ENCODE measurements at regions not wholly inside any gene's neighbourhood (a gene's known extent, or its start where the extent isn't known, plus 50 kb on each side); places are given as distances from the start of the nearest gene placed in this dataset.

- DNase-seq (ENCODE audit: low read depth) = peak; percentile 48
Measured at GRCh38 chr2:41791523-41791922, 256.3 kb upstream of the PKDCC start.

GRCh38 chr2:41803361-41803760, 244.5 kb upstream of the PKDCC start:
- no peak overlapping the region for H3K4me3 ChIP-seq (ENCODE audit: control insufficient read depth, low read depth, low read length)
- no peak for TF ChIP-seq CTCF (conservative IDR thresholded peaks at IDR 0.05; ENCODE audit: control insufficient read depth, insufficient read depth, low read depth, low read length)
- no peak for DNase-seq (ENCODE audit: low read depth)

More at GRCh38 chr2:41791523-41791922, 256.3 kb upstream of the PKDCC start:
- no peak overlapping the region for H3K4me3 ChIP-seq (ENCODE audit: control insufficient read depth, low read depth, low read length)
- TF ChIP-seq CTCF (conservative IDR thresholded peaks at IDR 0.05; ENCODE audit: control insufficient read depth, insufficient read depth, low read depth, low read length) = no peak

GRCh38 chr2:41806286-41806685, 241.5 kb upstream of the PKDCC start:
- no peak for TF ChIP-seq CTCF (conservative IDR thresholded peaks at IDR 0.05; ENCODE audit: control insufficient read depth, insufficient read depth, low read depth, low read length)
- no peak overlapping the region for H3K4me3 ChIP-seq (ENCODE audit: control insufficient read depth, low read depth, low read length)
- no peak for DNase-seq (ENCODE audit: low read depth)

DNA sequence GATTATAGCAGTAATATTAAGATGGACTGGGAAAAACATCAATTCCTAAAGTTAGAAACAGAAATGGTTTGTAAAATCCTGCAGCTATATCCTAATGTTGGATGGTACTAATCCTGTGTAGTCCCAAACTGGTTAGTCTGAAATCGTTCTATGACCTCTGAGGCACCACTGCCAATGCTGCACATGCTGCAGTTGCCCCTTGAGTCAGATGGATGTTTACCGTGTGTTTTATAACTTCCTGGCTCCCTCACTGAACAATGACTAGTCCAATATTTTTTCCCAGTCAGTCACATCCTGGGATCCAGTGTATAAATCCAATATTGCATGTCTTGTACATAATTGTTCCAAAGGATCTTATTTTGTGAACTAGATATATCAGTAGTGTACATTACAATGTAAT, 226.7 kb upstream of the PKDCC start:
- H3K4me3 ChIP-seq (ENCODE audit: control insufficient read depth, low read depth, low read length) = no peak overlapping the region
- no peak for TF ChIP-seq CTCF (conservative IDR thresholded peaks at IDR 0.05; ENCODE audit: control insufficient read depth, insufficient read depth, low read depth, low read length)
- DNase-seq (ENCODE audit: low read depth) = no peak

DNA sequence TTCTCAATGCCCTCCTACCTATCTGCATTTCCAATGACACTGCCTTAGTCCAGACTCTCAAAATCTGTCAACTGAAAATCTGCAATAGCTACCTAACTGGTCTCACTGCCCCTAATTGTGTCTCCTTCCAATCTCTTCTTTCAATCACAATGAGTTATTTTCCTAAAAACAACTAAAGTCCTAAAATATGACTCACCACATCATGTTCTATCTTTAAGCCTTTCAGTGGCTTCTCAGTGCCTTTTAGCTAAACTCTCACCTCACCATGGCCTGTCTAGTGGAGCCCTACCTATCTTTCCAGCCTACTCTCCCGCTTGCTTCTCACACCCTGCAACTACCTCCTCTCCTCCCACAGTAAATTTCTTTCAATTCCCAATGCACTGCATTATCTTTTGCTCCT, 220.9 kb upstream of the PKDCC start:
- no peak for DNase-seq (ENCODE audit: low read depth)
- TF ChIP-seq CTCF (conservative IDR thresholded peaks at IDR 0.05; ENCODE audit: control insufficient read depth, insufficient read depth, low read depth, low read length) = no peak
- no peak overlapping the region for H3K4me3 ChIP-seq (ENCODE audit: control insufficient read depth, low read depth, low read length)

- DNase-seq (ENCODE audit: low read depth) = no peak
- TF ChIP-seq CTCF (conservative IDR thresholded peaks at IDR 0.05; ENCODE audit: control insufficient read depth, insufficient read depth, low read depth, low read length) = no peak
- H3K4me3 ChIP-seq (ENCODE audit: control insufficient read depth, low read depth, low read length) = no peak overlapping the region
Measured at GRCh38 chr2:41827354-41827971, 220.4 kb upstream of the PKDCC start.

Measured in fibroblast of mammary gland (primary cell).